Right kidney (tissue), 1 donor: ENCODE measurements at regions not wholly inside any gene's neighbourhood (a gene's known extent, or its start where the extent isn't known, plus 50 kb on each side); places are given as distances from the start of the nearest gene placed in this dataset.

ENCODE experiments used
- DNase-seq: peaks from one replicate; pipeline ENCODE4 v3.0.0-alpha.2; 2016

- DNase-seq: no peak
Measured at GRCh38 chr2:187274146-187274545, 173.9 kb downstream of the CALCRL start.

GRCh38 chr2:187272255-187272654 is 175.8 kb downstream of the CALCRL start:
- DNase-seq: no peak

GRCh38 chr2:187271825-187272224 is 176.2 kb downstream of the CALCRL start:
- DNase-seq: no peak

DNA sequence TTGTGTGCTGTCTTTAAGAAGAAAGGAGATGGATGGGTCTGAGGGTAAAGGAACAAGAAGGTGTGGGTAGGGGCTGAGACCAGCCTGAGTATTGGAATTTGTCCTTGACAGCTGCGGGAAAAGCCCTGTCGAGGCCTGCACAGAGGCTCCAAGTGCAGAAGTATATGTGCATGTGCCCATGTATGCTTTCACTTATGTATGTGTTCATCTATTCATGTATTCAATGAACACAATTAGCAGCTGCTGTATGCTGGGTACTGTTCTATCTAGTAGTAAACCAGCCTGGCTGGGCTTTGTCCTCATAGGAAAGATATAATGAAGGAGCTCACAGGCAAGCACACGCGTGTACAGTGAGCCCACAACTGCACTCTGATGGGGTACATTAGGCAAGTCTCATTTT is 181.4 kb downstream of the CALCRL start:
- no peak for DNase-seq

GRCh38 chr2:187266147-187266546 is 181.9 kb downstream of the CALCRL start:
- no peak for DNase-seq

GRCh38 chr2:187264612-187265011 is 183.4 kb downstream of the CALCRL start:
- no peak for DNase-seq

- DNase-seq: peak; percentile 20
Measured at GRCh38 chr2:187263675-187264560, 184.1 kb downstream of the CALCRL start.

- no peak for DNase-seq
Measured at GRCh38 chr2:187261705-187262104, 186.3 kb downstream of the CALCRL start.

DNA sequence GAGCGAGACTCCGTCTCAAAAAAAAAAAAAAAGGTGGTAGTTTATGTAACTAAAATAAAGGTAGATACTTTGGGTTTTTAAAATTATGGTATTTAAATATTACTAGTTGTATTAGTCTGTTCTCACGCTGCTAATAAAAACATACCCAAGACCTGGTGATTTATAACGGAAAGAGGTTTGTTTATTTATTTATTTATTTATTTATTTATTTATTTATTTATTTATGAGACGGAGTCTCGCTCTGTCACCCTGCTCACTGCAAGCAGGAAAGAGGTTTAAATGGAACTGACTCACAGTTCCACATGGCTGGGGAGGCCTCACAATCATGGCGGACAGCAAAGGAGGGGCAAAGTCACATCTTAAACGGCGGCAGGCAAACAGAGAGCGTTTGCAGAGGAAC is 196.0 kb downstream of the CALCRL start:
- no peak for DNase-seq

GRCh38 chr2:187250137-187250536 is 197.9 kb downstream of the CALCRL start:
- no peak for DNase-seq

- DNase-seq: no peak
Measured at GRCh38 chr2:187233811-187234210, 214.2 kb downstream of the CALCRL start.

DNA sequence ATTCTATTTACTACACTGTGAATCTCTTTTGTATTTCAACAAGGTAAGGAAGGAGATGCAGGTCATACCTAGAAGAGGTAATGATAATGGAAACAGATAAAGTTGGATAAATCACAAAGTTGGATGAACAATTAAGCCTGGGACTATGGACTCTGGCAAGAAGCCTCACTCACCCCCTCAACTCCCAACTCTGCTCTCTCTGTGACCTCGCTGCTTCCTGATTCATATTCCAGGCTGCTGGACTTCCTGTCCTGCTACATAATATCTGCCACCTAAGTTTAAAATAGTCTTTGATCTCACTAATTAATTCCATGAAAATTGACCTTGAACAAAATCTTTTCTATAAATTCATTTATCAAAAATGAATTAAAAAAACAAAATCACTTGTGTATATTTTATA is 215.3 kb downstream of the CALCRL start:
- no peak for DNase-seq

GRCh38 chr2:187230088-187230487 is 218.0 kb downstream of the CALCRL start:
- no peak for DNase-seq

- DNase-seq: no peak
Measured at GRCh38 chr2:187228986-187229385, 219.1 kb downstream of the CALCRL start.

- DNase-seq: no peak
Measured at GRCh38 chr2:187224989-187225388, 223.1 kb downstream of the CALCRL start.

GRCh38 chr2:187220071-187220470 is 228.0 kb downstream of the CALCRL start:
- DNase-seq: no peak

DNA sequence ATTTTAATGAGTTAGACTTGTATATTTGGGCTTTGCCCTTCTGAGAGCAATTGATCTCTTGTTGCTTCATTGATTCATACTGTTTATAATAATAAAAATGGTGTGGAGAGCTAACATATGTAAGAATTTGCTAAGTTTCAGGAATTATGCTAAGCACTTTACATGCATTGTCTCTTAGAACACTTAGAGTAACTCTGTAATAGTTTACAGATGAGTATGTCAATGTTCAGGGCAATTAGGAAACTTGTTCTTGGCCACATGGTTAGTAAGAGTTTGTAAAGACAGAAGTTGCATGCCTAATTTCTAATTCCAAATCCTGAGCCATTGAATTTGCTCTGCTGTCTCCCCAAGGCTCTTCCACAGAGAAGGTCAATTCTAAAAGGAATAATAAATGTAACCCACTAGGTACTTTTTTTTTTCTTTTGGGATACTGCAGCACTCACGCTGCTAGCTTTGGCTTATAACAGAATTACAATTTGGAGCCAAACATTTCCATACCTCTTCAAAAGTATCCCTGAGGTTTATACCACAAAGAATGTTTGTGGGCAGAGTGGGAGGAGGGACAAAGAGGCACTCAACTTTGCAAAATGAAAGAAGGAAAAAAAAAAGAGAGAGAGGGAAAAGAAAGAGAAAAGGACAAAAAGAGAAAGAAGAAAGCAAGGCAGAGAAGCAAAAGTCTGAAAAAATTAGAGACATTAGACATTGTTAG is 232.4 kb downstream of the CALCRL start:
- no peak for DNase-seq

- DNase-seq: no peak
Measured at GRCh38 chr2:187214306-187214705, 233.7 kb downstream of the CALCRL start.

DNA sequence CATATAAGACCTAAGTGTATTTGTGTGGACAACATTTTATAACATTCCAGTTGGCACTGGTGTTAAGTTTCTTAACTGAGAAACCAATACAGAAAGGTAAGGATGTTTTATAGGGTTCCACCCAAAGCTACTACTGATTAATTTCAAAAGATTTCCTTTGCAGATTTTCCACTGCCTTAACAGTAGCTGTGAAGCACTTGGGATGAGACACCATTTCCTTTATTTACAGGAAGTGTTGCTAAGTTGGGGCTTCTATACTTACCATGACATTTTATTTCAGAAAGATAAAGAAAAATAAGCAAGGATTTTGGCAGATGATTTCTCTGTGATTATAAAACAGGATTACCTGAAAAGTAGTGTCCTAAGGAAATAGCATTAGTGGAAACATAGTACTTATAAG is 234.3 kb downstream of the CALCRL start:
- no peak for DNase-seq

GRCh38 chr2:187210726-187211125 is 237.3 kb downstream of the CALCRL start:
- DNase-seq: no peak

GRCh38 chr2:187208199-187208785 is 239.8 kb downstream of the CALCRL start:
- no peak for DNase-seq

DNA sequence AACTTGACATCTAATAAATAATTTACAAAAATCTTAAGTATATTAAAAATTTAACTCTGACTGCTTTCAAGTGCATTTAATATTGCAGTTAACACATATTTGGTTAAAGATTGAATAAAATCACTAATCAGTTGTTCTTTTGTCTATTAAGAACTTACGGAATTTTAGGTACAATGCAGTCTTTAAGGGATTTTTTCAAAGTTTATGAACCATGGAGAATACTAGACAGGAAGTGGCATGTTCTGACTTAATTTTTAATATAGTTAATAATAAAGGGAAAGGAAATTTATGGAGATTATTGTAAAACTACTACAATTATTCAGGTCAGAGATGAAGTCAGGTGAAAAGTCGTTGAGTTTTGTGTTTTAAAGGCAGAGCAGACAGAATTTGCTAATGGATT is 240.9 kb downstream of the CALCRL start:
- no peak for DNase-seq

DNA sequence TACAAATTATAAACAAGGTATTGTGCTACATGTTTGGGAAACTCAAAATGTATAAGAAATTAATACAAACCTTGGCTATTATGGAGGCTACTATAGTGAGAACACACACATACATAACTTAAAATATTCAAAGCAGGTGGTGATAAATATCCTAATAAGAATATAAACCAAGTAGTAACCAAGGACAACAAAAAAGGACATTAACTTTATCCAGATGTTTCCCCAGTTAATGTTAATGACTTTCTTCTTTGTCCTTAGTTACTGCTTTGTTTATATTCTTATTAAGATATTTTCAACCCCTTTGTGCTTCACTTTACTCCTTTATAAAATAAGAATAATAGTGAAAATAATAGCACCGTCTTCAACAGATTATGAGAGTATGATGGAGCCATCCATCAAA is 241.6 kb downstream of the CALCRL start:
- DNase-seq: no peak
